ENCODE measurements at regions not wholly inside any gene's neighbourhood (a gene's known extent, or its start where the extent isn't known, plus 50 kb on each side); places are given as distances from the start of the nearest gene placed in this dataset.

GRCh38 chr13:110965038-110965754, 50.3 kb upstream of the ANKRD10 start:
- DNase-seq (ENCODE audit: low spot score), result no peak

All from mesenteric fat pad (tissue), 1 donor.